Breast epithelium (tissue), 3 donors: ENCODE measurements at regions not wholly inside any gene's neighbourhood (a gene's known extent, or its start where the extent isn't known, plus 50 kb on each side); places are given as distances from the start of the nearest gene placed in this dataset.
"Not testable (repeated sequence)": the region's sequence is repeated elsewhere in the genome, so short reads cannot be mapped to it uniquely, and the experiment has no call there.

Source experiments
- POLR2A ChIP-seq: fragments of 450-650 bp; IDR thresholded peaks from one replicate; pipeline ENCODE4 v1.6.1; 2016; ENCODE audit warnings: antibody characterized with exemption, mild to moderate bottlenecking, moderate library complexity
- POLR2AphosphoS5 ChIP-seq, 3 donors: sonication (generic); formaldehyde crosslinking; IDR thresholded peaks; one replicate each; pipeline ENCODE4 v1.6.1; 2017; ENCODE audit warnings: antibody characterized with exemption in 3 of 3
- TF ChIP-seq, protein P1 (sequence below), 3 donors: fragments of 450-650 bp; IDR thresholded peaks; one replicate each; pipeline ENCODE4 v1.5.1; 2016 to 2017; ENCODE audit warnings: antibody characterized with exemption in 3 of 3, mild to moderate bottlenecking in 3 of 3, moderate library complexity in 3 of 3

- not testable (repeated sequence) for TF ChIP-seq POLR2AphosphoS5 (IDR thresholded peaks at IDR 0.05); POLR2A
- TF ChIP-seq, protein P1, sequence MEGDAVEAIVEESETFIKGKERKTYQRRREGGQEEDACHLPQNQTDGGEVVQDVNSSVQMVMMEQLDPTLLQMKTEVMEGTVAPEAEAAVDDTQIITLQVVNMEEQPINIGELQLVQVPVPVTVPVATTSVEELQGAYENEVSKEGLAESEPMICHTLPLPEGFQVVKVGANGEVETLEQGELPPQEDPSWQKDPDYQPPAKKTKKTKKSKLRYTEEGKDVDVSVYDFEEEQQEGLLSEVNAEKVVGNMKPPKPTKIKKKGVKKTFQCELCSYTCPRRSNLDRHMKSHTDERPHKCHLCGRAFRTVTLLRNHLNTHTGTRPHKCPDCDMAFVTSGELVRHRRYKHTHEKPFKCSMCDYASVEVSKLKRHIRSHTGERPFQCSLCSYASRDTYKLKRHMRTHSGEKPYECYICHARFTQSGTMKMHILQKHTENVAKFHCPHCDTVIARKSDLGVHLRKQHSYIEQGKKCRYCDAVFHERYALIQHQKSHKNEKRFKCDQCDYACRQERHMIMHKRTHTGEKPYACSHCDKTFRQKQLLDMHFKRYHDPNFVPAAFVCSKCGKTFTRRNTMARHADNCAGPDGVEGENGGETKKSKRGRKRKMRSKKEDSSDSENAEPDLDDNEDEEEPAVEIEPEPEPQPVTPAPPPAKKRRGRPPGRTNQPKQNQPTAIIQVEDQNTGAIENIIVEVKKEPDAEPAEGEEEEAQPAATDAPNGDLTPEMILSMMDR (IDR thresholded peaks at IDR 0.05): not testable (repeated sequence)
Measured at GRCh38 chr5:145442661-145443060, 392.5 kb downstream of the PRELID2 start.
